OCI-LY1 (cell line): ENCODE measurements at regions not wholly inside any gene's neighbourhood (a gene's known extent, or its start where the extent isn't known, plus 50 kb on each side); places are given as distances from the start of the nearest gene placed in this dataset.

ENCODE experiments used
- CTCF ChIP-seq: fragments of 200-600 bp; sonication (generic), shearing (Covaris generic); IDR thresholded peaks from 2 replicates; pipeline ENCODE4 v1.5.1; 2017; ENCODE audit warnings: mild to moderate bottlenecking, antibody characterized with exemption, low read length, moderate library complexity, mixed read lengths
- EZH2 ChIP-seq: fragments of 200-600 bp; sonication (generic), shearing (Covaris generic); IDR thresholded peaks from 2 replicates; pipeline ENCODE4 v1.8.0; 2017; ENCODE audit warnings: borderline replicate concordance, mixed run types, mild to moderate bottlenecking, antibody characterized with exemption, low read length, moderate library complexity, mixed read lengths

DNA sequence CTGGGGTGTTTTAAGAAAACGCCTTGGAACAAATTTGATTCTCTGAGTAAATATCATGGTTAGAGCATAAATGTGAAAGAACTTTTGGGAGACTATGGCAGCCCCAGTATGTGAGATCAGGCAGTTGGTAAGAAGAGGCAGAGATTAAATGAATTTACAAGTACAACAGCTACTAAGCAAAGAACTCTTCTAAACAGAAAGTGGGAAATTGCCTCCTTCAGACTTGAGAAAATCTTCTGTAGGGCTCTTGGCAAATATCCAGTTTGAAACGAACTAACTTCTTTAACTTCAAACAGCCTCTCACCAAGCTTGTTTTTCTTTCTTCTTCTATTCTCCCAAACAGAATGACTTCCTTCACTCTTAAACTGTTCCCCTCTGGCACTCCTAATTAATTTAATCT, 337.7 kb downstream of the SIPA1L2 start:
- TF ChIP-seq CTCF (no peak), EZH2 (no peak)
